HG03432 (cell line): ENCODE measurements at regions not wholly inside any gene's neighbourhood (a gene's known extent, or its start where the extent isn't known, plus 50 kb on each side); places are given as distances from the start of the nearest gene placed in this dataset.
"Not testable (repeated sequence)": the region's sequence is repeated elsewhere in the genome, so short reads cannot be mapped to it uniquely, and the experiment has no call there.

Experiments
- ATAC-seq: cut with Tn5 transposase; IDR thresholded peaks from one replicate; pipeline ENCODE4 v1.9.1; 2021; ENCODE audit warnings: mild to moderate bottlenecking, moderate library complexity; ENCODE audit not compliant: unreplicated experiment

GRCh38 chr14:66008631-66009030, 477.5 kb upstream of the CCDC196 start:
- ATAC-seq = no peak

GRCh38 chr14:66009089-66009488, 477.1 kb upstream of the CCDC196 start:
- no peak for ATAC-seq

DNA sequence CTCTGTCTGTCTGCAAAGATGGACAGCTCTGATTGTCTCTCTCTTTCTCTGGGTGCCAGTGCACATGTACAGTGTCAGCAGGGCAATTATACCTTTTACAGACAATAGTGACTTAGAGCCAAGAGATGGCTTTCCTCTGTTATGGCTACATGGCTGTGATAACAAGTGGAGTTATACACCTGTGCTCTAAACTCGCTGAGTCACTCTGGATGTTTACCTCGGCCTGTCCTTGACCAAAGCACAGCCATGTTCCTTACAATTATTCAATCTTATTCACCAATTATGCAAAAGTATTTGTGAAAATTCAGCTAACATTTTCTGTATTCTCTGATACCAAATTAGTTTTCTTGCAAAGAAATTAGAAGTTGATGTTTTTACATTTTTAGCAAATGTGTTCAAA, 475.5 kb upstream of the CCDC196 start:
- no peak for ATAC-seq

- no peak for ATAC-seq
Observed at GRCh38 chr14:66011855-66012254, 474.3 kb upstream of the CCDC196 start.

- ATAC-seq = not testable (repeated sequence)
Observed at GRCh38 chr14:66013607-66014006, 472.6 kb upstream of the CCDC196 start.

- no peak for ATAC-seq
Observed at GRCh38 chr14:66015071-66015780, 470.9 kb upstream of the CCDC196 start.

DNA sequence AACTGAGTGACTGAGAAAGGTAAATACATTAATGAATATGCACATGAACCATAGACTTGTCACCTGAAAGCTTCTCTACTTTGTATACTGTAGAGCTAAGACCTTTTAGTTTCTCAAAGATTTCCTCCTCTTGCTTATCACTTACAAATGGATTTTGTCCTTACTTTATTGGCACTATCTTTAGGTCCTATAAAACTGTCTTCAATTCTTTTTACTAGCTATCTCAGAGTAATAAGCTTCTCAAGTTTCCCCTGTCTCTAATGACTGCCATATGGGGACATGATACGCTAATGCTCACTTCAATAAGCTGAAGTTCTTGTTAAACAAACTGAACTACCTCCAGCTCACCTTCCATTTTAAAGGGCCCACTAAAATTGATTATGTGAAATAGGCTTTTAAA, 468.2 kb upstream of the CCDC196 start:
- ATAC-seq = no peak

DNA sequence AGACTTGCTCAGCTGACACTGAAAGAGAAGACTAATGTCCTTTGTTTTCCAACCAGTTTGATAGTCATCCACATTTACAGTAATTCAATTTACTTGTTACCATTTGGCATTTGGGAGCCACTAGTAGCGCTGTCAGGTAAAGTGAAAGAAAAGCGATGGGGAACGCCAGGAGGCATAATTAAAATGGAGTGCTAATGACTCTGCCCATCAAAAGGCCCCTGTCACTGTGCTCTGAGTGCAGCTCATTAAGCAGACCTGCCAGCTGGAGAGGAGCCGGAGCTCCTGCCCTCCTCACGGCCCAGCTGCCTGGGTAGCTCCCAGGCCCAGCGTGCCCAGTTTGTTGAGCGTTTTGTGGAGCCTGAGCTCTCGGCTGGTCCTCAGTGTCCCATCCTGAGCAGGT, 463.6 kb upstream of the CCDC196 start:
- ATAC-seq = no peak

DNA sequence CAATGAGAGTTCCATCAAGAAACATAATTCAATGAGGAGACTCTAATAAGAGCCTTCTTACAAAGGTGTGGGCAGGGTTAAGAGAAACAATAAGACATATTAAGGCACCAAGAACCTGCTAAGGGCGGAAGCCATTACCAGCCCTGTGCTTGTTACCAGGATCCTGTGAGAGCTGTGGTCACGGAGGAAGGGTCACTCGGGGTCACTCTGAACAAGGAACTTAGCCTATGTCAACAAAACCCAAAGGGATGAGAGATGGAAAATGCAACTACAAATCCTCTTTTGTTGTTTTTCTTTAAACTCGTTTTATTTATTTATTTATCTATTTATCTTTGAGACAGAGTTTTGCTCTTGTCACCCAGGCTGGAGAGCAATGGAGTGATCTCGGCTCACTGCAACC, 460.4 kb upstream of the CCDC196 start:
- ATAC-seq = no peak

DNA sequence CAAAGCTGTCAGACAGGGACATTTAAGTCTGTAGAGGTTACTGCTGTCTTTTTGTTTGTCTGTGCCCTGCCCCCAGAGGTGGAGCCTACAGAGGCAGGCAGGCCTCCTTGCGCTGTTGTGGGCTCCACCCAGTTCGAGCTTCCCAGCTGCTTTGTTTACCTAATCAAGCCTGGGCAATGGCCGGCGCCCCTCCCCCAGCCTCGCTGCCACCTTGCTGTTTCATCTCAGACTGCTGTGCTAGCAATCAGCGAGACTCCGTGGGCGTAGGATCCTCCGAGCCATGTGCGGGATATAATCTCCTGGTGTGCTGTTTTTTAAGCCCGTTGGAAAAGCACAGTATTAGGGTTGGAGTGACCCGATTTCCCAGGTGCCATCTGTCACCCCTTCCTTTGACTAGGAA, 454.2 kb upstream of the CCDC196 start:
- ATAC-seq = not testable (repeated sequence)

- no peak for ATAC-seq
Observed at GRCh38 chr14:66032800-66033199, 453.4 kb upstream of the CCDC196 start.

DNA sequence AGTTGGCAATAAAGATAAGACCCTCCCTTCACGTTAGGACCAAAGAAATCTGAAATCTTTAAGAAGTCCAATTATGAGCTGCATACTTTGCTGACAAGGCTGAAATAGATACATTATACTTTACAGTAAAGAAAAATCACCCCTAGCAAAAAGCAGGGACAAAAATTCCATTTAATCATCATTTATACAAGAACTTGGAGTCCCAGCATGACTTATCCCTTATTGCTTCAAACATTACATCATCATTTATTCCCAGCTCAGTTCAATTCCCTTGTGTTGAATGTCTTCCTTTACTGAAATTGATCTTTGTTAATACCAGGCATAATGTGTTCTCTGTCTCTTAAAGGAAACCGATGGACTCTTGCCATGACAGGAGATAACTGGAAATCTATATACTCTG, 449.6 kb upstream of the CCDC196 start:
- ATAC-seq = no peak

GRCh38 chr14:66037361-66037760, 448.8 kb upstream of the CCDC196 start:
- ATAC-seq = no peak

DNA sequence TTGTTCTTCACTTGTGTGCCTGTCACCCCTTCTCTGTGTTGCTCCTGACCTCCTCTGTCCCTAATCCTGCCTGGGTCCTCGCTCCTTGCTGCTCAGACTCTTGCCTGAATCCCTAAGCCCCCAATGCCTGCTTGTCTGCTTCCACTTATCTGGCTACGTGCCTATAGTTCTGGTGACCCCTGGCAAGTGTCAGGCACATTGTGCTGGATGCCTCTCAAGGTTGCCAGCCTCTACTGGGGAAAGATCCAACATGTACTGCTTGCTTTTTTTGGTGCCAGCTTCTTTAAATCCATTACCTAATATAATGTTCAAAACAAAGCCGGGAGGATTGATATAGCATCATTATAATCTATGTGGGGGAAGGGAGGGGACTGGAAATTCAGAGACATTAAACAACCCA, 448.0 kb upstream of the CCDC196 start:
- no peak for ATAC-seq

DNA sequence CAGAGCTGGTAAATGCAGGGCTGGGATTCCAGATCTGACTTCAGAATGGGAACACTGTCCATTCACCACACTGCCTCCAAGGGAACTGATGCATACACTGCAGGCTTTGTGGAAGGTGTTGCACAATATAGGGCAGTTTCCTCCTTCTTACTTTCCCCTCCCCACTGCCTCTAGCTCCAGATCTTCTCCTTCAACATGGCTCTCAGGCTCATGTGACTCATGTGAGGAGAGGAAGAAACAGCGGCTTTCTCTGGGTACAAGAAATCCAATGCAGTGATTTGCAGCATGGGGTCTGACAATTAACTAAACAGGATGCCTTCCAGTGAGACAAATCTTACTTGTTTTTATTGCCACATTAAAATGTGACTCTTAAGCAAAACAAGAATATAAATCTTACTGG, 447.6 kb upstream of the CCDC196 start:
- no peak for ATAC-seq

- no peak for ATAC-seq
Observed at GRCh38 chr14:66039495-66039894, 446.7 kb upstream of the CCDC196 start.

- no peak for ATAC-seq
Observed at GRCh38 chr14:66041582-66041981, 444.6 kb upstream of the CCDC196 start.

- no peak for ATAC-seq
Observed at GRCh38 chr14:66043921-66044320, 442.2 kb upstream of the CCDC196 start.

DNA sequence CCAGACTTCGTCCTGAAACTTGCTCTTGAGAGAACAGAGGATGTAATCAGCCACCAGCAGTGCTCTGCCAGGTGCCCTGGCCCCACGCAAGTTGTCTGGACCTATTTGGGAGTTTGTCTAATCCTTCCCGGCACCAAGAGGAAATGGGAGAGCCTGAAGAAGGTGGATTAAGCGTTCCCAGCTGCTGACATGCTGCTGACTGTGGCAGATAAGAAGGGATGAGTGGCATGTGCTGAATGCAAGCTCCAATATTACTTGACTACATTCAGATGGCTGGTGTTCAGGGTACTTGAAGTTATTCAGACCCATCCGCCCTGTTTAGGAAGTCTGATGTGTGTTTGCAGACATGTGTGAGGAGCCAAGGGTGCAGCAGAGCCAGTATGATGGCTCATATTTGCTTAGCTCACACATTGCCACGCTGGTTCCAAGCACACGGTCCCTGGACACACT, 440.6 kb upstream of the CCDC196 start:
- no peak for ATAC-seq

DNA sequence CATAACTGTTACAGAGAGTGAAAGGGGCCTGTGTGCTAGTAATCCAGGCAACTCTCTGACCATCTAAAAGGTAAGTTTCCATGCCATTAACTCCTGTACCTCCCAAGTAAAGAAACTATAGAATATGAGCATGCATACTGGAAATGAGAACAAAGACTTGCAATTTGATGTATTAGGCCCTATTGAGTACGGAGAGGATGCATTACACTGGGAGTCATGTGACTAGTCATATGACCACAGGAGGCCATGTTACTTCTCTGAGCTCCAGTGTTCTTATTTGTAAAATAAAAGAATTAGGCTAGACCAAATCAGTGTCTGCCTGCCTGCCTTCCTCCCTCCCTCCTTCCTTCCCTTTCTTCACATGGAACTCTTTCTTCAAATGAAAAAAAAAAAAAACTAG, 440.1 kb upstream of the CCDC196 start:
- no peak for ATAC-seq

- no peak for ATAC-seq
Observed at GRCh38 chr14:66046591-66046990, 439.6 kb upstream of the CCDC196 start.

GRCh38 chr14:66056268-66056907, 429.8 kb upstream of the CCDC196 start:
- no peak for ATAC-seq
